ENCODE measurements at regions not wholly inside any gene's neighbourhood (a gene's known extent, or its start where the extent isn't known, plus 50 kb on each side); places are given as distances from the start of the nearest gene placed in this dataset.

DNA sequence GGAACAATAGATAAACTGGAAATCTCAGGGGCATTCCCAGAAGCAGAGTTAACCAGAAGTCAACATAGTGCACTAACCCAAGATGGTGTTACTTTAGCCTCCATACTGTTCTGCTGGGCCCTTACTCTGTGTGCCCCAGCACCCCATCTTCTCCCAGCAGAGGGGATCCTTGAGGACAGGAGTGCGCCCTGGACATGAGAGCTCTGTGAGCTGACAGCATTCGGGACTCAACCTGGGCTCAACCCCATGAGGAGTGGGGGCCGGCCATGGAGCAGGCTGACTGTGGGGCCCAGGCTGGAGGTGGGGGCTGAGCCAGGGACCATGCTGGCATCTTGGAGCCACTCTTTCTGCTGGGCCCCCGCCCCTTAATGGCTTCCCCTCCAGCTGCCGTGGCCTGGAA lies 156.3 kb upstream of the HS6ST1 start:
- Histone ChIP-seq H3K9ac (no peak overlapping the region), H3F3A (replicated peaks; ENCODE audit: insufficient read depth) (no peaks in the 10 kb centered on the region), H3K4me3 (ENCODE audit: low read depth in 2 of 2, low read length in 1 of 2) (no peak overlapping the region), H3K9me2 (no peaks in the 10 kb centered on the region), H3K27me3 (ENCODE audit: insufficient read depth) (no peaks in the 10 kb centered on the region), H3K79me2 (ENCODE audit: insufficient read depth) (no peaks in the 10 kb centered on the region), H3K4me1 (ENCODE audit: control insufficient read depth in 1 of 2, insufficient read depth in 2 of 2, low read depth in 1 of 2, low read length in 1 of 2) (peaks cover 0 to 7% of the 10 kb centered on the region in 2 experiments; a peak in 1 of 4 replicates), H3K9me3 (no peaks in the 10 kb centered on the region), H4K20me1 (ENCODE audit: insufficient read depth) (no peaks in the 10 kb centered on the region), H3K4me2 (no peak overlapping the region), H2AFZ (ENCODE audit: low read depth) (no peak overlapping the region), H3K36me3 (replicated peaks in 1 of 2; ENCODE audit: control insufficient read depth in 1 of 2, insufficient read depth in 2 of 2, low read length in 1 of 2) (no peaks in the 10 kb centered on the region), H3K27ac (ENCODE audit: low read depth in 2 of 2, low read length in 1 of 2) (no peak overlapping the region)
- POLR2A ChIA-PET, result no interaction called here
- TF ChIP-seq RXRA (IDR thresholded peaks at IDR 0.05; ENCODE audit: borderline replicate concordance, low read depth) (no peak), FOXM1 (IDR thresholded peaks at IDR 0.05; ENCODE audit: low read depth) (no peak), GABPA (IDR thresholded peaks at IDR 0.05; ENCODE audit: low read depth) (no peak), EP300 (IDR thresholded peaks at IDR 0.05; ENCODE audit: borderline replicate concordance in 1 of 2, low read depth in 1 of 2, low read length in 1 of 2) (no peak), NRF1 (IDR thresholded peaks at IDR 0.05; ENCODE audit: low read depth, low read length) (no peak), RFX5 (IDR thresholded peaks at IDR 0.05; ENCODE audit: low read length) (no peak), JUND (IDR thresholded peaks at IDR 0.05) (no peak), FOSL2 (IDR thresholded peaks at IDR 0.05; ENCODE audit: borderline replicate concordance, low read depth) (no peak), CHD2 (IDR thresholded peaks at IDR 0.05; ENCODE audit: low read length, partially characterized antibody) (no peak), POLR2AphosphoS5 (IDR thresholded peaks at IDR 0.05; ENCODE audit: low read depth, low read length) (no peak), SIN3A (IDR thresholded peaks at IDR 0.05; ENCODE audit: borderline replicate concordance, low read depth, low read length) (no peak), TAF1 (IDR thresholded peaks at IDR 0.05; ENCODE audit: borderline replicate concordance, low read depth, low read length) (no peak), RAD21 (IDR thresholded peaks at IDR 0.05; ENCODE audit: low read length) (no peak), EZH2phosphoT487 (IDR thresholded peaks at IDR 0.05; ENCODE audit: borderline replicate concordance, low read depth) (no peak), YY1 (IDR thresholded peaks at IDR 0.05; ENCODE audit: low read depth) (no peak), FOXJ3 (CRISPR knock-in tag; IDR thresholded peaks at IDR 0.05) (no peak), MXI1 (IDR thresholded peaks at IDR 0.05; ENCODE audit: low read depth, low read length) (no peak), ELF1 (IDR thresholded peaks at IDR 0.05) (no peak)
- TF ChIP-seq, protein P1, sequence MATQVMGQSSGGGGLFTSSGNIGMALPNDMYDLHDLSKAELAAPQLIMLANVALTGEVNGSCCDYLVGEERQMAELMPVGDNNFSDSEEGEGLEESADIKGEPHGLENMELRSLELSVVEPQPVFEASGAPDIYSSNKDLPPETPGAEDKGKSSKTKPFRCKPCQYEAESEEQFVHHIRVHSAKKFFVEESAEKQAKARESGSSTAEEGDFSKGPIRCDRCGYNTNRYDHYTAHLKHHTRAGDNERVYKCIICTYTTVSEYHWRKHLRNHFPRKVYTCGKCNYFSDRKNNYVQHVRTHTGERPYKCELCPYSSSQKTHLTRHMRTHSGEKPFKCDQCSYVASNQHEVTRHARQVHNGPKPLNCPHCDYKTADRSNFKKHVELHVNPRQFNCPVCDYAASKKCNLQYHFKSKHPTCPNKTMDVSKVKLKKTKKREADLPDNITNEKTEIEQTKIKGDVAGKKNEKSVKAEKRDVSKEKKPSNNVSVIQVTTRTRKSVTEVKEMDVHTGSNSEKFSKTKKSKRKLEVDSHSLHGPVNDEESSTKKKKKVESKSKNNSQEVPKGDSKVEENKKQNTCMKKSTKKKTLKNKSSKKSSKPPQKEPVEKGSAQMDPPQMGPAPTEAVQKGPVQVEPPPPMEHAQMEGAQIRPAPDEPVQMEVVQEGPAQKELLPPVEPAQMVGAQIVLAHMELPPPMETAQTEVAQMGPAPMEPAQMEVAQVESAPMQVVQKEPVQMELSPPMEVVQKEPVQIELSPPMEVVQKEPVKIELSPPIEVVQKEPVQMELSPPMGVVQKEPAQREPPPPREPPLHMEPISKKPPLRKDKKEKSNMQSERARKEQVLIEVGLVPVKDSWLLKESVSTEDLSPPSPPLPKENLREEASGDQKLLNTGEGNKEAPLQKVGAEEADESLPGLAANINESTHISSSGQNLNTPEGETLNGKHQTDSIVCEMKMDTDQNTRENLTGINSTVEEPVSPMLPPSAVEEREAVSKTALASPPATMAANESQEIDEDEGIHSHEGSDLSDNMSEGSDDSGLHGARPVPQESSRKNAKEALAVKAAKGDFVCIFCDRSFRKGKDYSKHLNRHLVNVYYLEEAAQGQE (IDR thresholded peaks at IDR 0.05; ENCODE audit: low read depth, low read length), result no peak
- TF ChIP-seq, protein P2, sequence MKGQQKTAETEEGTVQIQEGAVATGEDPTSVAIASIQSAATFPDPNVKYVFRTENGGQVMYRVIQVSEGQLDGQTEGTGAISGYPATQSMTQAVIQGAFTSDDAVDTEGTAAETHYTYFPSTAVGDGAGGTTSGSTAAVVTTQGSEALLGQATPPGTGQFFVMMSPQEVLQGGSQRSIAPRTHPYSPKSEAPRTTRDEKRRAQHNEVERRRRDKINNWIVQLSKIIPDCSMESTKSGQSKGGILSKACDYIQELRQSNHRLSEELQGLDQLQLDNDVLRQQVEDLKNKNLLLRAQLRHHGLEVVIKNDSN (IDR thresholded peaks at IDR 0.05; ENCODE audit: borderline replicate concordance, low read depth), result no peak
- DNase-seq, result no peak
- WGBS (ENCODE audit: low lambda C conversion rate), result 70% methylated on average over 3 of the region's 5 CpGs
- CTCF ChIA-PET, result interaction anchor here (0.7 kb wide), 1 partner anchor 82 kb away, joined by 3 read pairs; no protein-coding TSS in a partner anchor

All from SK-N-SH (cell line).